ENCODE measurements at regions not wholly inside any gene's neighbourhood (a gene's known extent, or its start where the extent isn't known, plus 50 kb on each side); places are given as distances from the start of the nearest gene placed in this dataset.

DNA sequence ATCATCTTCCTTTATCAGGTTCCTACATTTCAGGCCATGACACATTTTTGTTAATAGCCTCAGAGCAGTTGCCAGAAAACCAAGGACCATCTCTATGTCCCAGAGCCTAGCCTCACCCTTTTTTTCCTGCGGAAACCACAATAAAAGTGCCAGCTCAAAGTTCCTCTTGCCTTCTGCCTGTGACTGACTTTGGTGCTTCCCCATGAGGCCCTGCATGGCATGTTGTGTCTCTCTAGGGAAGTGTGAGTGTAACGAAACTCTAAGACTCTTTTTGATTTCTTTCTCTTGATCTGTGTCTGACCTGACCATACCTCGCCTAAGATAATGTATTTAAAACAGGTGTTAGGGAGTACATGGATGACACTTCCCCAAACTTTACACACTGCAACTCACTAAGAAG lies 642.3 kb upstream of the BOD1L1 start:
- no peak overlapping the region for H3K27ac ChIP-seq (replicated peaks in 1 of 4)
- no peaks in the 10 kb centered on the region for H3K27me3 ChIP-seq
- DNase-seq (ENCODE audit: extremely low spot score), result no peak
- H3K9me3 ChIP-seq, result no peaks in the 10 kb centered on the region
- no peaks in the 10 kb centered on the region for H3K4me1 ChIP-seq
- WGBS, result 43% methylated on average over 3 of the region's 3 CpGs
- intact Hi-C loops (cut with DNase I), result no loop called here
- H3K4me3 ChIP-seq, result no peak overlapping the region
- TF ChIP-seq EP300 (IDR thresholded peaks at IDR 0.05) (no peak), POLR2AphosphoS5 (IDR thresholded peaks at IDR 0.05) (no peak), POLR2A (IDR thresholded peaks at IDR 0.05; ENCODE audit: low read depth) (no peak), CTCF (IDR thresholded peaks at IDR 0.05) (no peak)
- no peaks in the 10 kb centered on the region for H3K36me3 ChIP-seq

GRCh38 chr4:14272206-14272605 lies 644.7 kb upstream of the BOD1L1 start:
- TF ChIP-seq POLR2A (IDR thresholded peaks at IDR 0.05; ENCODE audit: low read depth) (no peak), POLR2AphosphoS5 (IDR thresholded peaks at IDR 0.05) (no peak), CTCF (IDR thresholded peaks at IDR 0.05) (no peak), EP300 (IDR thresholded peaks at IDR 0.05) (no peak)
- Histone ChIP-seq H3K4me3 (no peak overlapping the region), H3K9me3 (no peaks in the 10 kb centered on the region), H3K36me3 (no peaks in the 10 kb centered on the region), H3K27me3 (no peaks in the 10 kb centered on the region), H3K4me1 (no peaks in the 10 kb centered on the region), H3K27ac (replicated peaks in 1 of 4) (no peak overlapping the region)
- no peak for DNase-seq (ENCODE audit: extremely low spot score)
- intact Hi-C loops (cut with DNase I), result no loop called here
- 70% methylated on average over 1 of the region's 1 CpG for WGBS

DNA sequence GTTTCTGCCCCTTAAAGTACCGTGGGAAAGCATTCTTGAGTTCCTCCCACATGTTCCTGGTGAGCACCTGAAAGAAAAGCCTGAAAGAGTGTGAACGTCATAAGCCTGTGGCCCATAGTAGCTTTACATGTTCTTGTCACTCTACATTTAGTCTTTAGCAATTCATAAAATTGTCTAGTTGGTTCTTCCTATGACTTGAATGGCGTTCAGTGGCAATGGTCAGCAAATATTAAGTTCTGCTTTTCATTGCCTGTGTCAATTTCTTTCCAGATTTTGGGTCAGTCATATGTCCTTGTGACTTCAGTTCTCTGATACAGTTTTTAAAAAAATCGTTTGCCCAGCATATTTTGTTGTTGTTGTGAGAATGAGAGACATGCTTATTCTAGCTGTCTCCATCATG lies 650.0 kb upstream of the BOD1L1 start:
- no peaks in the 10 kb centered on the region for H3K9me3 ChIP-seq
- H3K27ac ChIP-seq (replicated peaks in 1 of 4), result no peak overlapping the region
- WGBS, result 66% methylated on average over 4 of the region's 4 CpGs
- intact Hi-C loops (cut with DNase I), result no loop called here
- H3K27me3 ChIP-seq, result no peaks in the 10 kb centered on the region
- no peaks in the 10 kb centered on the region for H3K36me3 ChIP-seq
- TF ChIP-seq POLR2A (IDR thresholded peaks at IDR 0.05; ENCODE audit: low read depth), result no peak
- no peak for TF ChIP-seq CTCF (IDR thresholded peaks at IDR 0.05)
- TF ChIP-seq EP300 (IDR thresholded peaks at IDR 0.05), result no peak
- no peak for TF ChIP-seq POLR2AphosphoS5 (IDR thresholded peaks at IDR 0.05)
- no peaks in the 10 kb centered on the region for H3K4me1 ChIP-seq
- DNase-seq (ENCODE audit: extremely low spot score), result no peak
- H3K4me3 ChIP-seq, result no peak overlapping the region

DNA sequence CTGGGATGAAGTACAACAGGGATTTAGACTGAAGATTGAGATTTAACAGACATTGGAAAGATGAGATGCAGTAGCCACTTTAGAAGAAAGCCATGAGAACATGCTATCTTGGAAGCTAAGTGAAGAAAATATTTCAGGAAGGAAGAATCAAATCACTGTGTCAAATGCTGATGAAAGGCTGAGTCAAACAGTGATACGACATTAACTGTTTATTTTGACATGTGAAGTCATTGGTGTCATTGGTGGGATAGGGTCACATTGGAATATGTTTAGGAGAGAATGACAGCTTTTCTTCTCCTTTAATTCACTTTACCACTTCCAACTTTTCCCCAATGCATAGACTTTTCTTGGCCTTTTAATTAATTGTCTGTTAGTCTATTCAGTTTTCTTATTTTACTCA lies 653.0 kb upstream of the BOD1L1 start:
- no peaks in the 10 kb centered on the region for H3K27me3 ChIP-seq
- H3K36me3 ChIP-seq, result no peaks in the 10 kb centered on the region
- no peak for DNase-seq (ENCODE audit: extremely low spot score)
- WGBS, result 44% methylated on average over 1 of the region's 1 CpG
- TF ChIP-seq CTCF (IDR thresholded peaks at IDR 0.05), result no peak
- TF ChIP-seq POLR2AphosphoS5 (IDR thresholded peaks at IDR 0.05), result no peak
- TF ChIP-seq POLR2A (IDR thresholded peaks at IDR 0.05; ENCODE audit: low read depth), result no peak
- TF ChIP-seq EP300 (IDR thresholded peaks at IDR 0.05), result no peak
- no peak overlapping the region for H3K4me3 ChIP-seq
- intact Hi-C loops (cut with DNase I), result no loop called here
- no peak overlapping the region for H3K27ac ChIP-seq (replicated peaks in 1 of 4)
- no peaks in the 10 kb centered on the region for H3K9me3 ChIP-seq
- H3K4me1 ChIP-seq, result no peaks in the 10 kb centered on the region

GRCh38 chr4:14284578-14284977 lies 657.1 kb upstream of the BOD1L1 start:
- Histone ChIP-seq H3K9me3 (peaks cover 0 to 12% (median 5%) of the 10 kb centered on the region in 4 donors), H3K4me3 (no peak overlapping the region), H3K36me3 (no peaks in the 10 kb centered on the region), H3K27me3 (no peaks in the 10 kb centered on the region), H3K4me1 (no peaks in the 10 kb centered on the region), H3K27ac (replicated peaks in 1 of 4) (no peak overlapping the region)
- intact Hi-C loops (cut with DNase I), result no loop called here
- TF ChIP-seq CTCF (IDR thresholded peaks at IDR 0.05), result no peak
- TF ChIP-seq POLR2A (IDR thresholded peaks at IDR 0.05; ENCODE audit: low read depth), result no peak
- no peak for TF ChIP-seq POLR2AphosphoS5 (IDR thresholded peaks at IDR 0.05)
- TF ChIP-seq EP300 (IDR thresholded peaks at IDR 0.05), result no peak
- DNase-seq (ENCODE audit: extremely low spot score), result no peak

Data from esophagus muscularis mucosa (tissue), 4 donors.